ENCODE measurements at regions not wholly inside any gene's neighbourhood (a gene's known extent, or its start where the extent isn't known, plus 50 kb on each side); places are given as distances from the start of the nearest gene placed in this dataset.

DNA sequence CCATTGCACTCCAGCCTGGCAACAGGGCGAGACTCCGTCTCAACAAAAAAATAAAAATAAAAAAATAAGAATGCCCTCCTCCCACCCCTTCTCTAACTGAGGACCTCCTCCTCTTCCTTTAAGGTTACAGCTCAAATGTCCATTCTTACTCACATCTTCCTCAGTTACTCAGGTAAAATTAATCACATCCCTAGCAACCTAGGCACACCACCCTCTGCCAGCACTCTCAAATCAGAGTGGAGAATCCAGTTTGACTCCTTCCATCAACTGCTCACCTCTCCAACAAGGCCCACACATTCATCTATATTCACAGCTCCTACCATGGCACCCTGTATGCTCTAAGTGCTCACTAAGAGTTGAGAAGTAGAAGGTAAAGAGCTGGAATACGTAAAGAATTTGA, 254.3 kb downstream of the ZEB2 start:
- TF ChIP-seq, protein P1, sequence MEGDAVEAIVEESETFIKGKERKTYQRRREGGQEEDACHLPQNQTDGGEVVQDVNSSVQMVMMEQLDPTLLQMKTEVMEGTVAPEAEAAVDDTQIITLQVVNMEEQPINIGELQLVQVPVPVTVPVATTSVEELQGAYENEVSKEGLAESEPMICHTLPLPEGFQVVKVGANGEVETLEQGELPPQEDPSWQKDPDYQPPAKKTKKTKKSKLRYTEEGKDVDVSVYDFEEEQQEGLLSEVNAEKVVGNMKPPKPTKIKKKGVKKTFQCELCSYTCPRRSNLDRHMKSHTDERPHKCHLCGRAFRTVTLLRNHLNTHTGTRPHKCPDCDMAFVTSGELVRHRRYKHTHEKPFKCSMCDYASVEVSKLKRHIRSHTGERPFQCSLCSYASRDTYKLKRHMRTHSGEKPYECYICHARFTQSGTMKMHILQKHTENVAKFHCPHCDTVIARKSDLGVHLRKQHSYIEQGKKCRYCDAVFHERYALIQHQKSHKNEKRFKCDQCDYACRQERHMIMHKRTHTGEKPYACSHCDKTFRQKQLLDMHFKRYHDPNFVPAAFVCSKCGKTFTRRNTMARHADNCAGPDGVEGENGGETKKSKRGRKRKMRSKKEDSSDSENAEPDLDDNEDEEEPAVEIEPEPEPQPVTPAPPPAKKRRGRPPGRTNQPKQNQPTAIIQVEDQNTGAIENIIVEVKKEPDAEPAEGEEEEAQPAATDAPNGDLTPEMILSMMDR (conservative IDR thresholded peaks at IDR 0.05; ENCODE audit: low read depth, low read length), result no peak
- no peak for TF ChIP-seq EZH2 (IDR thresholded peaks at IDR 0.05; ENCODE audit: low read length, unreplicated experiment)

Data from PC-3 (cell line).